Activated B cell treated with CpG ODN at 0.5 μM for 24 hours (primary cell): ENCODE measurements at regions not wholly inside any gene's neighbourhood (a gene's known extent, or its start where the extent isn't known, plus 50 kb on each side); places are given as distances from the start of the nearest gene placed in this dataset.
"Not testable (repeated sequence)": the region's sequence is repeated elsewhere in the genome, so short reads cannot be mapped to it uniquely, and the experiment has no call there.

Experiments used
- ATAC-seq: fragments of 200-7000 bp; cut with Tn5 transposase; one replicate; pipeline ENCODE4 v1.10.0; 2021; ENCODE audit warnings: low read depth, mild to moderate bottlenecking, moderate library complexity
- CTCF ChIA-PET: fragments of 350-600 bp; sonication (Branson Sonifier 250); formaldehyde crosslinking; loops from one replicate; lab custom pipeline; 2021; ENCODE audit warnings: antibody characterized with exemption; lab: Charles Lee
- POLR2A ChIA-PET: fragments of 350-600 bp; sonication (Branson Sonifier 250); formaldehyde crosslinking; loops from one replicate; lab custom pipeline; 2021; ENCODE audit warnings: antibody characterized with exemption; lab: Charles Lee
- DNase-seq: peaks from one replicate; pipeline ENCODE4 v3.0.0; 2022
- H3K27ac Mint-ChIP-seq: one replicate; pipeline ENCODE4 v1.8.0; 2020; ENCODE audit warnings: mixed read lengths
- H3K27me3 Mint-ChIP-seq: one replicate; pipeline ENCODE4 v1.8.0; 2021; ENCODE audit warnings: mixed read lengths
- H3K36me3 Mint-ChIP-seq: one replicate; pipeline ENCODE4 v1.8.0; 2021; ENCODE audit warnings: low read depth, mixed read lengths
- H3K4me1 Mint-ChIP-seq: one replicate; pipeline ENCODE4 v1.8.0; 2021; ENCODE audit warnings: mixed read lengths
- H3K4me3 Mint-ChIP-seq: one replicate; pipeline ENCODE4 v1.8.0; 2020; ENCODE audit warnings: mild to moderate bottlenecking, mixed read lengths
- H3K9me3 Mint-ChIP-seq: one replicate; pipeline ENCODE4 v1.8.0; 2020; ENCODE audit warnings: mixed read lengths
- CTCF ChIP-seq: fragments of 200-600 bp; IDR thresholded peaks from one replicate; pipeline ENCODE4 v1.8.0; 2022; ENCODE audit warnings: antibody characterized with exemption, mild to moderate bottlenecking
- intact Hi-C: fragments of 100-400 bp; cut with micrococcal nuclease; formaldehyde crosslinking; loops from one replicate; pipeline ENCODE4 v1.15.1; 2024

GRCh38 chr5:110832683-110833082, 93.9 kb downstream of the SLC25A46 start:
- CTCF ChIA-PET = no interaction called here
- no peaks in the 10 kb centered on the region for H3K36me3 Mint-ChIP-seq
- H3K4me1 Mint-ChIP-seq = no peaks in the 10 kb centered on the region
- no peak for DNase-seq
- intact Hi-C loops = no loop called here
- H3K9me3 Mint-ChIP-seq = peaks cover 7% of the 10 kb centered on the region
- TF ChIP-seq CTCF = no peak
- H3K27me3 Mint-ChIP-seq = no peaks in the 10 kb centered on the region
- H3K4me3 Mint-ChIP-seq = no peak overlapping the region
- no peak for ATAC-seq
- POLR2A ChIA-PET = no interaction called here
- H3K27ac Mint-ChIP-seq = no peak overlapping the region

GRCh38 chr5:110834933-110835332, 96.1 kb downstream of the SLC25A46 start:
- H3K27ac Mint-ChIP-seq, H3K4me1 Mint-ChIP-seq, H3K27me3 Mint-ChIP-seq, H3K36me3 Mint-ChIP-seq, DNase-seq, H3K4me3 Mint-ChIP-seq, CTCF ChIA-PET, H3K9me3 Mint-ChIP-seq, ATAC-seq, intact Hi-C loops, POLR2A ChIA-PET: not testable (repeated sequence)

- Mint-ChIP-seq H3K4me3 (no peak overlapping the region), H3K36me3 (no peaks in the 10 kb centered on the region), H3K9me3 (peaks cover 2% of the 10 kb centered on the region), H3K27ac (no peak overlapping the region), H3K4me1 (no peaks in the 10 kb centered on the region), H3K27me3 (no peaks in the 10 kb centered on the region)
- DNase-seq = no peak
- TF ChIP-seq CTCF = no peak
- ChIA-PET CTCF (no interaction called here), POLR2A (no interaction called here)
- no peak for ATAC-seq
- intact Hi-C loops = no loop called here
Observed at GRCh38 chr5:110836851-110837250, 98.0 kb downstream of the SLC25A46 start.

GRCh38 chr5:110838357-110838756, 99.5 kb downstream of the SLC25A46 start:
- H3K4me1 Mint-ChIP-seq, intact Hi-C loops, ATAC-seq, H3K36me3 Mint-ChIP-seq, POLR2A ChIA-PET, DNase-seq, H3K4me3 Mint-ChIP-seq, H3K27ac Mint-ChIP-seq, H3K9me3 Mint-ChIP-seq, H3K27me3 Mint-ChIP-seq, CTCF ChIA-PET: not testable (repeated sequence)

- Mint-ChIP-seq H3K4me3 (no peak overlapping the region), H3K4me1 (no peaks in the 10 kb centered on the region), H3K36me3 (no peaks in the 10 kb centered on the region), H3K9me3 (peaks cover 2% of the 10 kb centered on the region), H3K27me3 (no peaks in the 10 kb centered on the region), H3K27ac (no peak overlapping the region)
- no peak for TF ChIP-seq CTCF
- ChIA-PET POLR2A (no interaction called here), CTCF (no interaction called here)
- intact Hi-C loops = no loop called here
- DNase-seq (no peak), ATAC-seq (no peak)
Observed at GRCh38 chr5:110838961-110839360, 100.2 kb downstream of the SLC25A46 start.

GRCh38 chr5:110840347-110840960, 101.6 kb downstream of the SLC25A46 start:
- Mint-ChIP-seq H3K9me3 (peaks cover 2% of the 10 kb centered on the region), H3K27me3 (no peaks in the 10 kb centered on the region), H3K4me3 (no peak overlapping the region), H3K27ac (no peak overlapping the region), H3K4me1 (no peaks in the 10 kb centered on the region), H3K36me3 (no peaks in the 10 kb centered on the region)
- DNase-seq (no peak), ATAC-seq (no peak)
- POLR2A ChIA-PET = no interaction called here
- intact Hi-C loops = no loop called here
- CTCF ChIA-PET = no interaction called here
- no peak for TF ChIP-seq CTCF
